Panc1 (cell line): ENCODE measurements at regions not wholly inside any gene's neighbourhood (a gene's known extent, or its start where the extent isn't known, plus 50 kb on each side); places are given as distances from the start of the nearest gene placed in this dataset.

Experiments used
- ATAC-seq: fragments of 200-7000 bp; cut with Tn5 transposase; 2 replicates; pipeline ENCODE4 v1.9.1; 2020; ENCODE audit warnings: mild to moderate bottlenecking, moderate library complexity
- BruUV-seq: library from RNA; stranded (reverse); fragments of 400-500 nt; replicated peaks from 2 replicates; lab custom pipeline; 2021; lab: Mats Ljungman, UMichigan
- CTCF ChIA-PET: fragments of 300-600 bp; sonication (Branson Sonifier 250); formaldehyde crosslinking; loops from one replicate; lab custom pipeline; 2022; ENCODE audit warnings: antibody characterized with exemption; lab: Charles Lee
- POLR2A ChIA-PET: fragments of 300-600 bp; sonication (Branson Sonifier 250); formaldehyde crosslinking; loops from one replicate; lab custom pipeline; 2022; ENCODE audit warnings: antibody characterized with exemption; lab: Charles Lee
- DNase-seq: peaks from one replicate; pipeline ENCODE4 v3.0.0-alpha.2; 2010; ENCODE audit warnings: low read depth, low spot score
- H3K27ac ChIP-seq: 2 replicates; pipeline ENCODE4 v1.5.1; 2011; ENCODE audit warnings: mild to moderate bottlenecking, low read length, inconsistent platforms
- H3K27me3 ChIP-seq: fragments of 200-500 bp; sonication (Bioruptor generic); 2 replicates; pipeline ENCODE4 v1.6.0; 2014; ENCODE audit warnings: low read length, inconsistent platforms; ENCODE audit not compliant: control insufficient read depth, insufficient read depth
- H3K36me3 ChIP-seq: fragments of 200-500 bp; sonication (Bioruptor generic); 2 replicates; pipeline ENCODE4 v1.5.1; 2014; ENCODE audit warnings: inconsistent platforms, mild to moderate bottlenecking, low read length, moderate library complexity; ENCODE audit not compliant: control insufficient read depth, insufficient read depth
- H3K4me1 ChIP-seq: 2 replicates; pipeline ENCODE4 v1.5.1; 2011; ENCODE audit warnings: inconsistent platforms, mild to moderate bottlenecking, low read length, moderate library complexity; ENCODE audit not compliant: control insufficient read depth, insufficient read depth
- H3K4me3 ChIP-seq, 2 experiments: 2 replicates each; pipeline ENCODE4 v1.5.1; 2011 to 2012; ENCODE audit warnings: low read depth in 2 of 2, low read length in 2 of 2, mild to moderate bottlenecking in 2 of 2, inconsistent platforms in 1 of 2, moderate library complexity in 1 of 2
- H3K9me3 ChIP-seq: fragments of 200-500 bp; sonication (Bioruptor generic); 2 replicates; pipeline ENCODE4 v1.5.1; 2014; ENCODE audit warnings: low read depth, mild to moderate bottlenecking, inconsistent platforms, low read length, moderate library complexity; ENCODE audit not compliant: control insufficient read depth, insufficient read depth
- POLR2AphosphoS5 ChIP-seq: IDR thresholded peaks from 2 replicates; pipeline ENCODE4 v1.6.1; 2012; ENCODE audit warnings: mild to moderate bottlenecking, low read depth, low read length, moderate library complexity
- SIN3A ChIP-seq: IDR thresholded peaks from 2 replicates; pipeline ENCODE4 v1.6.1; 2012; ENCODE audit warnings: low read depth, mild to moderate bottlenecking, low read length, moderate library complexity, borderline replicate concordance; ENCODE audit not compliant: insufficient read depth
- TCF7L2 ChIP-seq: IDR thresholded peaks from 2 replicates; pipeline ENCODE4 v1.6.1; 2011; ENCODE audit warnings: mild to moderate bottlenecking, low read depth, low read length, inconsistent platforms
- in situ Hi-C: cut with HindIII; loops from 2 replicates; pipeline ENCODE4 v1.10.0; 2016; ENCODE audit warnings: low sequenced_read_pairs, low pct_unique_long_range_greater_than_20kb
- intact Hi-C: fragments of 100-400 bp; cut with micrococcal nuclease; formaldehyde crosslinking; loops from one replicate; pipeline ENCODE4 v1.10.0; 2022; ENCODE audit not compliant: unreplicated experiment
- TF ChIP-seq, protein P1 (sequence below), 2 experiments: IDR thresholded peaks; 2 replicates each; pipeline ENCODE4 v1.6.1; 2011 to 2012; ENCODE audit warnings: low read depth in 2 of 2, control low read depth in 1 of 2, low read length in 1 of 2, mild to moderate bottlenecking in 1 of 2, moderate library complexity in 1 of 2; ENCODE audit not compliant: insufficient read depth in 1 of 2
- TF ChIP-seq, protein P2 (sequence below): fragments of 450-650 bp; IDR thresholded peaks from 2 replicates; pipeline ENCODE4 v1.5.1; 2017; ENCODE audit warnings: mild to moderate bottlenecking

DNA sequence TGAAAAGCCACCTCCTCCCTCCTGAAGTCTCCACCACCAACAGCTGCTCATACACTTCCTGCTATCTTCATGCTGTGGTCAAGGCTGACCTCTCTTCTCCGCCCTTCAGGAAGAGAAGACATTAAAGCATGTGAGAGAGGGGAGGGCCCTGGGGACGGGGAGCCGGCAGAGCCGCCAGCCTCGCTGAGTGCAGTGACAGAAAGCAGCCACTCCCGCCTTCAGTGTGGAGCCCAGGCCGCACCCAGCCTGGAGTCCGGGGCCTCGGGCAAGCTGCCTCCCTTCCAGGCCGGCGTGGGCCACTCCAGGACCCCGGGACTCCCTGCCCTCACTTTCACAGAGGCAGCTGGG, 94.7 kb upstream of the TNRC6C start:
- POLR2A ChIA-PET: no interaction called here
- H3K4me1 ChIP-seq: no peaks in the 10 kb centered on the region; the same call in 1 of the 2 replicates
- no peak overlapping the region for H3K4me3 ChIP-seq
- TF ChIP-seq TCF7L2 (no peak), SIN3A (no peak), POLR2AphosphoS5 (no peak)
- TF ChIP-seq, protein P1, sequence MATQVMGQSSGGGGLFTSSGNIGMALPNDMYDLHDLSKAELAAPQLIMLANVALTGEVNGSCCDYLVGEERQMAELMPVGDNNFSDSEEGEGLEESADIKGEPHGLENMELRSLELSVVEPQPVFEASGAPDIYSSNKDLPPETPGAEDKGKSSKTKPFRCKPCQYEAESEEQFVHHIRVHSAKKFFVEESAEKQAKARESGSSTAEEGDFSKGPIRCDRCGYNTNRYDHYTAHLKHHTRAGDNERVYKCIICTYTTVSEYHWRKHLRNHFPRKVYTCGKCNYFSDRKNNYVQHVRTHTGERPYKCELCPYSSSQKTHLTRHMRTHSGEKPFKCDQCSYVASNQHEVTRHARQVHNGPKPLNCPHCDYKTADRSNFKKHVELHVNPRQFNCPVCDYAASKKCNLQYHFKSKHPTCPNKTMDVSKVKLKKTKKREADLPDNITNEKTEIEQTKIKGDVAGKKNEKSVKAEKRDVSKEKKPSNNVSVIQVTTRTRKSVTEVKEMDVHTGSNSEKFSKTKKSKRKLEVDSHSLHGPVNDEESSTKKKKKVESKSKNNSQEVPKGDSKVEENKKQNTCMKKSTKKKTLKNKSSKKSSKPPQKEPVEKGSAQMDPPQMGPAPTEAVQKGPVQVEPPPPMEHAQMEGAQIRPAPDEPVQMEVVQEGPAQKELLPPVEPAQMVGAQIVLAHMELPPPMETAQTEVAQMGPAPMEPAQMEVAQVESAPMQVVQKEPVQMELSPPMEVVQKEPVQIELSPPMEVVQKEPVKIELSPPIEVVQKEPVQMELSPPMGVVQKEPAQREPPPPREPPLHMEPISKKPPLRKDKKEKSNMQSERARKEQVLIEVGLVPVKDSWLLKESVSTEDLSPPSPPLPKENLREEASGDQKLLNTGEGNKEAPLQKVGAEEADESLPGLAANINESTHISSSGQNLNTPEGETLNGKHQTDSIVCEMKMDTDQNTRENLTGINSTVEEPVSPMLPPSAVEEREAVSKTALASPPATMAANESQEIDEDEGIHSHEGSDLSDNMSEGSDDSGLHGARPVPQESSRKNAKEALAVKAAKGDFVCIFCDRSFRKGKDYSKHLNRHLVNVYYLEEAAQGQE (IDR thresholded peaks at IDR 0.05; ENCODE audit: insufficient read depth in 1 of 2, low read depth in 2 of 2, low read length in 1 of 2): no peak
- TF ChIP-seq, protein P2, sequence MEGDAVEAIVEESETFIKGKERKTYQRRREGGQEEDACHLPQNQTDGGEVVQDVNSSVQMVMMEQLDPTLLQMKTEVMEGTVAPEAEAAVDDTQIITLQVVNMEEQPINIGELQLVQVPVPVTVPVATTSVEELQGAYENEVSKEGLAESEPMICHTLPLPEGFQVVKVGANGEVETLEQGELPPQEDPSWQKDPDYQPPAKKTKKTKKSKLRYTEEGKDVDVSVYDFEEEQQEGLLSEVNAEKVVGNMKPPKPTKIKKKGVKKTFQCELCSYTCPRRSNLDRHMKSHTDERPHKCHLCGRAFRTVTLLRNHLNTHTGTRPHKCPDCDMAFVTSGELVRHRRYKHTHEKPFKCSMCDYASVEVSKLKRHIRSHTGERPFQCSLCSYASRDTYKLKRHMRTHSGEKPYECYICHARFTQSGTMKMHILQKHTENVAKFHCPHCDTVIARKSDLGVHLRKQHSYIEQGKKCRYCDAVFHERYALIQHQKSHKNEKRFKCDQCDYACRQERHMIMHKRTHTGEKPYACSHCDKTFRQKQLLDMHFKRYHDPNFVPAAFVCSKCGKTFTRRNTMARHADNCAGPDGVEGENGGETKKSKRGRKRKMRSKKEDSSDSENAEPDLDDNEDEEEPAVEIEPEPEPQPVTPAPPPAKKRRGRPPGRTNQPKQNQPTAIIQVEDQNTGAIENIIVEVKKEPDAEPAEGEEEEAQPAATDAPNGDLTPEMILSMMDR: no peak
- no TSS peak for BruUV-seq
- peaks cover 10% of the 10 kb centered on the region for H3K27me3 ChIP-seq
- intact Hi-C loops: no loop called here
- DNase-seq (no peak), ATAC-seq (no peak)
- H3K27ac ChIP-seq: no peak overlapping the region
- H3K36me3 ChIP-seq: no peaks in the 10 kb centered on the region
- CTCF ChIA-PET: no interaction called here
- in situ Hi-C loops: no loop called here
- H3K9me3 ChIP-seq: no peaks in the 10 kb centered on the region

DNA sequence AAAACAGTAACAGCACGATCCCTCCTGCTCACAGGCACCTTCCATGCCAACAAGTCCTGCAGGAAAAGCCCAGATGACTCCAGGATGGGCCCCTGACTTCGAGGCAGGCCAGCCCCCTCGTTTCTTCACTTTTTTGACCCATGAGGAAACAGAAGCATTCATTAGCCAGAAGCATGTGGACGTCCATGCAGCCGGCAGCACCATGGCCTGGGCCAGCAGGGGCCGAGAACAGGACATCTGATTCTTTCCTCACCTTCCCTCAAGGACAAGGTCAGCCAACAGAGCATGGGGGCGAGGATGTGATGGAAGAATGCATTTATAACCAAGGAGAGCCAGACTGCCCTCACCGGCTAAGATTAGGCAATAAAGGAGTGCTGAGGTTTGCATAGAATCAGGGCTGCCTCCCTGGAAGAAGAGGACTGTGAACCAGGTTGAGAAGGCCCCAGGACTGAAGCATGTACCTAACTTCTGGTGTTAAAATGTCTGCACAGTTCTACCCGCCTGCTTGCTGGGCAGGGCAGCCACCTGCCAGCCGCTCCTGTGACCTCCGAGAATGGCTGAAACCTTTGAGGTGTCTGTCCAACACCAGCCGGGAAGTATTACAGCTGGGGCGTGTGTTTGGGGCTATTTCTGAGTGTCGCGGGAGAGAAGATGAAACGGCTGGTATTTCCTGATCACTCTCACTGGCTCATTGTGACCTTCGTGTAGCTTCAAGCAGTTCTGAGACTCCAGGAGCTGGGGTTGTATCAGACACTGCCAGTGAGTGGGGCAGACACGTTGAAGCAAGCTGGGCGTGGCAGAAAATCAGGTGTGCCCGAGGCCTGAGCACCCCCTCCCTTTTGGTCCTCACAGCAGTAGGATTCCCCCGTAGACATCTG, 94.0 kb upstream of the TNRC6C start:
- ChIA-PET CTCF (no interaction called here), POLR2A (no interaction called here)
- BruUV-seq: no TSS peak
- no peak overlapping the region for H3K4me3 ChIP-seq
- intact Hi-C loops (no loop called here), in situ Hi-C loops (no loop called here)
- TF ChIP-seq SIN3A (no peak), TCF7L2 (no peak), POLR2AphosphoS5 (no peak)
- TF ChIP-seq, protein P1 (IDR thresholded peaks at IDR 0.05; ENCODE audit: insufficient read depth in 1 of 2, low read depth in 2 of 2, low read length in 1 of 2): no peak
- TF ChIP-seq, protein P2: no peak
- DNase-seq (no peak), ATAC-seq (no peak)
- no peaks in the 10 kb centered on the region; the same call in 1 of the 2 replicates for H3K4me1 ChIP-seq
- no peak overlapping the region for H3K27ac ChIP-seq
- H3K36me3 ChIP-seq: no peaks in the 10 kb centered on the region
- peaks cover 10% of the 10 kb centered on the region for H3K27me3 ChIP-seq
- no peaks in the 10 kb centered on the region for H3K9me3 ChIP-seq
